GM19463 (cell line): ENCODE measurements at regions not wholly inside any gene's neighbourhood (a gene's known extent, or its start where the extent isn't known, plus 50 kb on each side); places are given as distances from the start of the nearest gene placed in this dataset.
"Not testable (repeated sequence)": the region's sequence is repeated elsewhere in the genome, so short reads cannot be mapped to it uniquely, and the experiment has no call there.

ENCODE experiments used
- ATAC-seq: cut with Tn5 transposase; IDR thresholded peaks from one replicate; pipeline ENCODE4 v1.9.1; 2021; ENCODE audit warnings: mild to moderate bottlenecking, moderate library complexity; ENCODE audit not compliant: unreplicated experiment

DNA sequence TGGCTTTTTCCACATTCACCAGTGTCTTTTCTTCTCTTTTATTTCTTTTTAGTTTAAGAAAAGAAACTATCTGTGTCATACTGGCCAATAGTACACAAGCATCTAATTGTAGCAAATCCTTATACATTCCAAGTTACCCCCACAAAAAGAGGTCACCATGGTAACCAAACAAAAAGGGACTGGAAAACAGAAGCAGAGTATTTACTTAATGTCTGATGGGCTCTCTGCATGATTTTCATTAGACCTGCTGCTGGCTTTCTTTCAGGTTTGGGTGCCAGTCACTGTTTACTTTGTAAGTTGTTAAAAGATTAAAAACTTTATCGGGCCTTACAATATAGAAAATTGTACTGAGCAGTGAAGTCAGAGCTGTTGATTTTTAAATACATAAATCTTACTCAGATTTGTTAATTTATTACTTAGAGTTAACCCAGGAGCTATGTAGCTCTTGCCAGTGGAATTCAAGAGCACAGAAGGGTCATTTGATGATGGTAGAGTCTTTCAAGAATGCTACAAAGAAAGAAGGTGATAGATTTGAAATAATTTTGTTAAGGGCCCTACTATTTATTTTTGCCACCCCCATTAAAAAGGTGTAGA, 123.9 kb downstream of the BRMS1L start:
- ATAC-seq, result no peak

DNA sequence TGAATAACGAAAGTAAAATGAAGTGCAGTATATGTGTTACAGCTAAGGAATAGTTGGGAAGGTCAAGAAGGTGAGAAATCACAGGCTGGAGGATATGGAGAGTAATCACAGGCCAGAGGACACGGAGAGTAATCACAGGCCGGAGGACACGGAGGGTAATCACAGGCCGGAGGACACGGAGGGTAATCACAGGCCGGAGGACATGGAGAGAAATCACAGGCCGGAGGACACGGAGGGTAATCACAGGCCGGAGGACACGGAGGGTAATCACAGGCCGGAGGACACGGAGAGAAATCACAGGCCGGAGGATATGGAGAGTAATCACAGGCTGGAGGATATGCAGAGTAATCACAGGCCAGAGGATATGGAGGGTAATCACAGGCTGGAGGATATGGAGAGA, 121.8 kb downstream of the BRMS1L start:
- not testable (repeated sequence) for ATAC-seq

DNA sequence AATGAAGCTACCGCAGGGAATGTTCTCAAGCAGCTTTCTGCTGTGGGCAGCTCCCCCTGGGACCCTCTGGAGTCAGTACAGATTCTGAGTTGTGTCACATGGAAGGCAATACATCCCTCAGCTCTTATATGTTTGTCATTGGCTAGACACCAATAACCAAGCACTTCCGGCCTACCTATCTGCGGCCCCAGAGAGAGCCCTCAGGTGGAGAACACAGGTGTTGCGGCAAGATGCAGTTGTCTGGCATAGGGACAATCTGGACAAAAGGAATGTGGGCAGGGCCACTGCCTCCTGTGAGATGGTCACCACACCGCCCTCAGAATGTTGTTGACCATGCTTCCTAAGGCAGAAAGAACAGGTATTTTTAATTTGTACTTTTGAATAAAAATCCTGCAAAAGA, 118.7 kb downstream of the BRMS1L start:
- no peak for ATAC-seq

GRCh38 chr14:35940291-35940690, 114.2 kb downstream of the BRMS1L start:
- peak; percentile 95 for ATAC-seq

DNA sequence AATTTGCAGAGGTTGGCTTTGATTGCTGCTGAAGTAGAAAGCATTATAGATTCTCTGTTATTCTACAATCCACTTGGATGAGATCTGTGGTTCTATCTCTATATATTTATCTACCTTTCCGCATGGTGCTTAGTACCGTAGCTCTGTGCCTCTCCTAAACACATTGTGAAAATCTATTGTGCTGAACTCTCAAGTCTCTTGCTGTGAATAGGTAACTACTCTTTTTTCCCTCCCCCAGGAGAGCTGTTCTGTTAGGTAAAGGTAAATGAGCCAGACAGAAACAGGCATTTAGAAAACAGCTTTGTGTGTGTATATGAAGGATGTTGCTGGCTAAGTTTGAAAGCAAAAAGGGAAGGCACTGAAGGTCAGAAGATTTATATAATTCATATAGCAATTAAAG, 112.6 kb downstream of the BRMS1L start:
- no peak for ATAC-seq

DNA sequence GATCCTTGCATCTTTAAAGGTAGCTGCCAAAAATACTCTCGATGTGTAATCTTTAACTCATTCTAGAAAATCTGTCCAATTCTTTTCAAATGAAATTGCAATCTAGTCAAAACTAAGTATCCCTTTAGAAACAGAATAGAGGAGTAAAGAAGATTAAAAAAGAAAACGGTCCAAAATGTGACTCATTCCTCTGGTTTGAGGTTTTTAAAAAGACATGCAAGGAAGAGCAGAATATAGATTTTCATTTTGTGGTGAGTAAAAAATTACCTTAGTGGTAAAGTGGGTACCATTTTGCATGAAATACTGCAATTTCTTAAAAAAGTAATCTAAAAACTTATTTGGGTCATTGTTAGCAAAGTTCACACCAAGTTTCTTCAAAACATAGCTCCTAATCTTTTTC, 108.4 kb downstream of the BRMS1L start:
- ATAC-seq, result peak; percentile 65

- ATAC-seq, result peak; percentile 55
Observed at GRCh38 chr14:35932659-35933159, 106.6 kb downstream of the BRMS1L start.

- peak; percentile 18 for ATAC-seq
Observed at GRCh38 chr14:35932136-35932535, 106.0 kb downstream of the BRMS1L start.

GRCh38 chr14:35931346-35931745, 105.2 kb downstream of the BRMS1L start:
- ATAC-seq, result no peak

DNA sequence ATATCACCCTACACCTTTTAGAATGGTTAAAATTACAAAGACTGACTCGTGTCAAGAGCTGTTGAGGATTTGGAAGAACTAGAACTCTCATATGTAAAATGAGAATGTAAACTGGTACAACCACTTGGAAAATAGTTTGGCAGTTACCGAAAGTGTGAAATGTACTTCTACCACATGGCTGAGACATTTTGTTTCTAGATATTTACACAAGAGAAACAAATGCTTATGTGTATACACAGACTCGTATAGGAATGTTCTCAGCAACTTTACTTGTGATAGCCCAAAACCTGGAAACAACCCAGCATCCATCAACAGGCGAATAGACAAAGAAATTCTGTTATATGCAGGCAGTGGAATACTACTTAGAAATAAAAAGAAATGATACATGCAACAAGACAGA, 103.0 kb downstream of the BRMS1L start:
- ATAC-seq, result no peak

GRCh38 chr14:35927727-35928126, 101.6 kb downstream of the BRMS1L start:
- no peak for ATAC-seq

GRCh38 chr14:35925319-35925718, 99.2 kb downstream of the BRMS1L start:
- ATAC-seq, result no peak

GRCh38 chr14:35922590-35922989, 96.5 kb downstream of the BRMS1L start:
- ATAC-seq, result not testable (repeated sequence)

DNA sequence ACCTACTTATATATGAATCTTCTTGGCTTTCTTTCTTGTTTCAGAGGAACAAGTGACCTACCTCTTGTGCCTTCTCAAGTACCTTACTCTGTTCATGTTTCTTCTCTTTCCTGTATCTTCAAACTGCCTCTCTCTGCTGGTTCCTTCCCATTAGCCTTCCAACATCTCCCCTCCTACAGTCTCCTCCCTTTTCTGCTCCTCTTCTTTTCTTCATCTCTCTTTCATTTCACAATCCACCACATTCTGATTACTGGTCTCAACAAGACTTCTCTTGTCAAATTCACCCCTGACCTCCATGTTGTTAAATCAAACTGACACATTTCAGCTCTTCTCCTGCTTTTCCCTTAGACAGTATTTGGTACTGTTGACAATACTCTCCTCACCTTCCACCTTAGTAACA, 95.6 kb downstream of the BRMS1L start:
- ATAC-seq, result no peak
